GM10248 (cell line): ENCODE measurements at regions not wholly inside any gene's neighbourhood (a gene's known extent, or its start where the extent isn't known, plus 50 kb on each side); places are given as distances from the start of the nearest gene placed in this dataset.

Source experiments
- CTCF ChIA-PET: fragments of 300-600 bp; sonication (Branson Sonifier 250); formaldehyde crosslinking; extraction: SDS; loops from one replicate; lab custom pipeline; 2021; ENCODE audit warnings: antibody characterized with exemption; lab: Yijun Ruan, JAX
- POLR2A ChIA-PET: fragments of 350-650 bp; sonication (Branson Sonifier 250); formaldehyde crosslinking; extraction: SDS; loops from one replicate; lab custom pipeline; 2020; ENCODE audit warnings: antibody characterized with exemption; lab: Yijun Ruan, JAX
- DNase-seq: peaks from one replicate; pipeline ENCODE4 v3.0.0; 2012; ENCODE audit errors: extremely low spot score
- CTCF ChIP-seq: IDR thresholded peaks from 2 replicates; pipeline ENCODE4 v1.5.1; 2012; ENCODE audit warnings: mild to moderate bottlenecking, low read depth; ENCODE audit errors: extremely low read depth, missing control alignments, control extremely low read depth

- CTCF ChIA-PET = interaction anchor here (1.0 kb wide), 1 partner anchor 9 kb away, joined by 4 read pairs; no protein-coding TSS in a partner anchor
- POLR2A ChIA-PET = no interaction called here
- no peak for DNase-seq
- no peak for TF ChIP-seq CTCF
Measured at GRCh38 chr16:76926042-76926441, 264.9 kb upstream of the MON1B start.

- TF ChIP-seq CTCF = no peak
- no peak for DNase-seq
- POLR2A ChIA-PET = no interaction called here
- CTCF ChIA-PET = interaction anchor here (1.0 kb wide), 1 partner anchor 8 kb away, joined by 4 read pairs; no protein-coding TSS in a partner anchor
Measured at GRCh38 chr16:76926595-76926994, 264.4 kb upstream of the MON1B start.

- no peak for TF ChIP-seq CTCF
- DNase-seq = no peak
- ChIA-PET POLR2A (no interaction called here), CTCF (no interaction called here)
Measured at GRCh38 chr16:76931186-76931585, 259.8 kb upstream of the MON1B start.

- POLR2A ChIA-PET = no interaction called here
- TF ChIP-seq CTCF = no peak
- CTCF ChIA-PET = no interaction called here
- DNase-seq = no peak
Measured at GRCh38 chr16:76932541-76933211, 258.3 kb upstream of the MON1B start.

- ChIA-PET POLR2A (no interaction called here), CTCF (no interaction called here)
- no peak for DNase-seq
- no peak for TF ChIP-seq CTCF
Measured at GRCh38 chr16:76940251-76940650, 250.7 kb upstream of the MON1B start.

GRCh38 chr16:76941113-76941512, 249.9 kb upstream of the MON1B start:
- DNase-seq = no peak
- no peak for TF ChIP-seq CTCF
- ChIA-PET CTCF (no interaction called here), POLR2A (no interaction called here)
